Epithelial cell of esophagus (primary cell): ENCODE measurements at regions not wholly inside any gene's neighbourhood (a gene's known extent, or its start where the extent isn't known, plus 50 kb on each side); places are given as distances from the start of the nearest gene placed in this dataset.
"Not testable (repeated sequence)": the region's sequence is repeated elsewhere in the genome, so short reads cannot be mapped to it uniquely, and the experiment has no call there.

Experiments
- DNase-seq: peaks from one replicate; pipeline ENCODE4 v3.0.0; 2010; ENCODE audit warnings: low read depth
- H3K4me3 ChIP-seq: 2 replicates; pipeline ENCODE4 v1.5.1; 2011; ENCODE audit warnings: mild to moderate bottlenecking, low read length, control low read depth
- TF ChIP-seq, protein P1 (sequence below): IDR thresholded peaks from 2 replicates; pipeline ENCODE4 v1.5.1; 2011; ENCODE audit warnings: low read depth, mild to moderate bottlenecking, low read length, control low read depth, inconsistent platforms; ENCODE audit not compliant: insufficient read depth; ENCODE audit errors: missing control alignments

DNA sequence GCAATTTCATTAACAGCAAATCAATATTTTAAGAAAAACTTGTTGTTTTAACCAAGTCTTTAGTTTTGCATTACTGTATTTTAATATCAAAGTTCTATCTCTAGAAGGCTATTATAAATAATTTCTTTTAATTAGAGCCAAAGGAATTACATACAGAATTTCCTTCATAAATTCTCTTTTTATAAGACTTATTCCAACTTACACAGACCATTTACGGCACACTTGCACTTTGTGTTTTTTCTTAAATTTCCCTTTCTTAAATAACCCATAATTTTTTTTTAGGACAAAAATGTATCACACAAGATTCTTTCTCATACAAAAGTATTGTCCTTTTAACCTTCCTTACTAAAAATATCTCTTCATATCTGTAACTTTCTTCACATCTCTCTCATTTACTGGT is 458.5 kb upstream of the CHRM3 start:
- no peak for DNase-seq
- H3K4me3 ChIP-seq: no peak overlapping the region
- TF ChIP-seq, protein P1, sequence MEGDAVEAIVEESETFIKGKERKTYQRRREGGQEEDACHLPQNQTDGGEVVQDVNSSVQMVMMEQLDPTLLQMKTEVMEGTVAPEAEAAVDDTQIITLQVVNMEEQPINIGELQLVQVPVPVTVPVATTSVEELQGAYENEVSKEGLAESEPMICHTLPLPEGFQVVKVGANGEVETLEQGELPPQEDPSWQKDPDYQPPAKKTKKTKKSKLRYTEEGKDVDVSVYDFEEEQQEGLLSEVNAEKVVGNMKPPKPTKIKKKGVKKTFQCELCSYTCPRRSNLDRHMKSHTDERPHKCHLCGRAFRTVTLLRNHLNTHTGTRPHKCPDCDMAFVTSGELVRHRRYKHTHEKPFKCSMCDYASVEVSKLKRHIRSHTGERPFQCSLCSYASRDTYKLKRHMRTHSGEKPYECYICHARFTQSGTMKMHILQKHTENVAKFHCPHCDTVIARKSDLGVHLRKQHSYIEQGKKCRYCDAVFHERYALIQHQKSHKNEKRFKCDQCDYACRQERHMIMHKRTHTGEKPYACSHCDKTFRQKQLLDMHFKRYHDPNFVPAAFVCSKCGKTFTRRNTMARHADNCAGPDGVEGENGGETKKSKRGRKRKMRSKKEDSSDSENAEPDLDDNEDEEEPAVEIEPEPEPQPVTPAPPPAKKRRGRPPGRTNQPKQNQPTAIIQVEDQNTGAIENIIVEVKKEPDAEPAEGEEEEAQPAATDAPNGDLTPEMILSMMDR: no peak

DNA sequence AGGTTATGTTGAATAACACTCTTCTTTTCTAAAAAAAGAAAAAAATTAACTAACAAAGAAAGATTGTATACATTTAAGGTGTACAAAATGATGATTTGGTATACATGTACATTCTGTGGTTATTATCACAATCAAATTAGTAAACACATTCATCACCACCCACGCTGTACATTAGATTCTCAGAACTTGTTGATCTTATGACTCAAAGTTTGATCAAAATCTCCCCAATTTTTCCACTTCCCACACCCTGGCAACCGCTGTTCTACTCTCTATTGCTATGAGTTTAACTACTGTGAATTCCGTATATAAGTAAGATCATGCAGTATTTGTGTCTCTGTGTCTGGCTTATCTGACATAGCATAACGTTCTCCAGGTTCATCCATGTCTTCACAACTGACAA is 469.5 kb upstream of the CHRM3 start:
- peak; percentile 32 for DNase-seq
- TF ChIP-seq, protein P1: no peak
- no peak overlapping the region for H3K4me3 ChIP-seq

DNA sequence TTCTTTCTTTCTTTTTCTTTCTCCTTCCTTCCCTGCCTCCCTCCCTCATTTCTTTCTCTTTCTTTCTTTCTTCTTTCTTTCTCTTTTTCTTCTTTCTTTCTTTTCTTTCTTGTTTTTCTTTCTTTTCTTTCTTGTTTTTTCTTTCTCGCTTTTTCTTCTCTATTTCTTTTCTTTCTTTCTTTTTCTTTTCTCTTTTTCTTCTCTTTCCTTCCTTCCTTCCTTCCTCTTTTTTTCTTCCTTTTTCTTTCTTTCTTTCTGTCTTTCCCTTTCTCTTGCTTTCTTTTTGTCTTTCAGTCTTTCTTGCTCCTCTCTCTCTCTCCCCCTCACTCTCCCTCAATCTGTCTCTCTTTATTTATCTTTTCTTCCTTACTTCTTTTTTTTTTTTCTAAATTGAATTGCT is 472.0 kb upstream of the CHRM3 start:
- H3K4me3 ChIP-seq: no peak overlapping the region
- DNase-seq: no peak
- TF ChIP-seq, protein P1: no peak

- TF ChIP-seq, protein P1: no peak
- H3K4me3 ChIP-seq: no peak overlapping the region
- no peak for DNase-seq
Measured at GRCh38 chr1:238913210-238913609, 473.2 kb upstream of the CHRM3 start.

- H3K4me3 ChIP-seq: no peak overlapping the region
- TF ChIP-seq, protein P1: no peak
- no peak for DNase-seq
Measured at GRCh38 chr1:238912148-238912547, 474.2 kb upstream of the CHRM3 start.

DNA sequence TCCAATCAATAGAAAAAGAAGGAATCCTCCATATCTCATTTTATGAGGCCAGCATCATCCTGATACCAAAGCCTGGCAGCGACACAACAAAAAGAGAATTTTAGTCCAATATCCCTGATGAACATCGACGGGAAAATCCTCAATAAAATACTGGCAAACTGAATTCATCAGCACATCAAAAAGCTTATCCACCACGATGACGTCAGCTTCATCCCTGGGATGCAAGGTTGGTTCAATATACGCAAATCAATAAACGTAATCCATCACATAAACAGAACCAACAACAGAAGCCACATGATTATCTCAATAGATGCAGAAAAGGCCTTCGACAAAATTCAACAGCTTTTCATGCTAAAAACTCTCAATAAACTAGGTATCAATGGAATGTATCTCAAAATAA is 483.6 kb upstream of the CHRM3 start:
- not testable (repeated sequence) for H3K4me3 ChIP-seq, DNase-seq

GRCh38 chr1:238900334-238900865 is 486.0 kb upstream of the CHRM3 start:
- DNase-seq: no peak
- no peak overlapping the region for H3K4me3 ChIP-seq
- TF ChIP-seq, protein P1: no peak

- DNase-seq: peak; percentile 58
- TF ChIP-seq, protein P1: no peak
- no peak overlapping the region for H3K4me3 ChIP-seq
Measured at GRCh38 chr1:238898856-238899255, 487.5 kb upstream of the CHRM3 start.
